Stomach (tissue), 4 donors: ENCODE measurements at regions not wholly inside any gene's neighbourhood (a gene's known extent, or its start where the extent isn't known, plus 50 kb on each side); places are given as distances from the start of the nearest gene placed in this dataset.

Source experiments
- CTCF ChIP-seq, 7 experiments: fragments of 450-650 bp in 4 of 7; fragments of 200-600 bp in 3 of 7; sonication (generic) in 3 of 7; IDR thresholded peaks; one replicate each; pipeline ENCODE4 v1.5.1; 2016 to 2019; ENCODE audit warnings: antibody characterized with exemption in 7 of 7, control low read depth in 2 of 7, mild to moderate bottlenecking in 1 of 7
- EP300 ChIP-seq: sonication (generic); formaldehyde crosslinking; IDR thresholded peaks from one replicate; pipeline ENCODE4 v1.6.1; 2017; ENCODE audit warnings: antibody characterized with exemption
- POLR2A ChIP-seq, 4 donors: fragments of 450-650 bp; IDR thresholded peaks; one replicate each; pipeline ENCODE4 v1.6.1; 2016; ENCODE audit warnings: antibody characterized with exemption in 4 of 4, control low read depth in 2 of 4, mild to moderate bottlenecking in 1 of 4, moderate library complexity in 1 of 4
- POLR2AphosphoS5 ChIP-seq, 3 donors: sonication (generic); formaldehyde crosslinking; IDR thresholded peaks; one replicate each; pipeline ENCODE4 v1.6.1; 2016; ENCODE audit warnings: antibody characterized with exemption in 3 of 3

- TF ChIP-seq POLR2AphosphoS5 (IDR thresholded peaks at IDR 0.05) (no peak), POLR2A (IDR thresholded peaks at IDR 0.05) (no peak), CTCF (IDR thresholded peaks at IDR 0.05) (no peak), EP300 (no peak)
Measured at GRCh38 chr9:118364266-118365106, 660.3 kb downstream of the TLR4 start.
